Left renal pelvis (tissue), 4 donors: ENCODE measurements at regions not wholly inside any gene's neighbourhood (a gene's known extent, or its start where the extent isn't known, plus 50 kb on each side); places are given as distances from the start of the nearest gene placed in this dataset.

ENCODE experiments used
- DNase-seq, 4 donors: peaks; one replicate each; pipeline ENCODE4 v3.0.0-alpha.2; 2013; ENCODE audit warnings: low read depth in 4 of 4, low spot score in 3 of 4

- DNase-seq: no peak
Measured at GRCh38 chr1:80962564-80962963, 838.2 kb upstream of the ADGRL2 start.

GRCh38 chr1:80961464-80962190 lies 839.1 kb upstream of the ADGRL2 start:
- DNase-seq: no peak

- no peak for DNase-seq
Measured at GRCh38 chr1:80933346-80933745, 867.4 kb upstream of the ADGRL2 start.

DNA sequence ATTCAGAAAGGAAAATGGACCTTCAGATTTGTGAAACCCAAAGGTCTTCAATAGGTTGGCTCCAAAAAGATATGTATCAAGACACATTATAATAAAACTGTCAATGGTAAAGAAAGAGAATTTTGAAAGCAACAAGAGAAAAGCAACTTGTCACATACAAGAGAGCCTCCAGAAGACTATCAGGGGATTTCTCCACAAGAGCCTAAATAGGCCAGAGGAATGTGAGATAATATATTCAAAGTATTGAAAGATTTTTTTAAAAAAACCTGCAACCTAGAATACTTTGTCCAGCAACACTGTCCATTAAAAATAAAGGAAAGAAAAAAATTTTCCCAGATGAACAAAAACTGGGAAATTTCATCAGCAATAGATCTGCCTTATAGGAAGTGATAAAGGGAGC lies 869.6 kb upstream of the ADGRL2 start:
- DNase-seq: no peak

- no peak for DNase-seq
Measured at GRCh38 chr1:80929868-80930508, 870.7 kb upstream of the ADGRL2 start.

GRCh38 chr1:80926531-80926930 lies 874.2 kb upstream of the ADGRL2 start:
- no peak for DNase-seq

DNA sequence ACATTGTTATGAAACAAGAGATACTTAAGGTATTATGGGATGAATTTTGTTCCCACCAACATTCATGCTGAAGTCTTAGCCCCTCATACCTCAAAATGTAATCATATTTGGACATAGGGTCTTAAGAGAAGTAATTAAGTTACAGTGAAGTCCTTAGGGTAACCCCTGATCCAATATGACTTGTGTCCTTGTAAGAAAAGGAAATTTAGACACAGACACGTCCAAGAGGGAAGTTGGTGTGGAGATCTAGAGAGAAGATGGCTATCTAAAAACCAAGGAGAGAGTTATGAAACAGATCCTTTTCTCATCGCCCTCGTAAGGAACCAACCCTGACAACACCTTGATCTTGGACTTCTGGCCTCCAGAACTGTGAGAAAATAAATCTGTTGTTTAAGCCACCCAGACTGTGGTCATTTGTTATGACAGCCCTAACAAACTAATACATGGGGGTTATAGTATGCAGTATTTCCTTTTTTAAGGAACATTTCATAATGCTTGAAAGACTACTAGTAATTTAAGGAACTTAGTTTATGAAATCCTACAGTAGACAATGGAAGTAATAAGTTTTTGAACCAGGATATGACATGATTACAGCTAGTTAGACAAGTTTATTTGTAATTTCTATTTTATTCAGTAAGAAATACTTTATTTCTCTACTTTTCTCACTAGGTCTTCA lies 875.5 kb upstream of the ADGRL2 start:
- DNase-seq: no peak

GRCh38 chr1:80924290-80924689 lies 876.4 kb upstream of the ADGRL2 start:
- DNase-seq: no peak

- DNase-seq: no peak
Measured at GRCh38 chr1:80922906-80923305, 877.8 kb upstream of the ADGRL2 start.

- no peak for DNase-seq
Measured at GRCh38 chr1:80919426-80919825, 881.3 kb upstream of the ADGRL2 start.

- DNase-seq: no peak
Measured at GRCh38 chr1:80918380-80918779, 882.4 kb upstream of the ADGRL2 start.

DNA sequence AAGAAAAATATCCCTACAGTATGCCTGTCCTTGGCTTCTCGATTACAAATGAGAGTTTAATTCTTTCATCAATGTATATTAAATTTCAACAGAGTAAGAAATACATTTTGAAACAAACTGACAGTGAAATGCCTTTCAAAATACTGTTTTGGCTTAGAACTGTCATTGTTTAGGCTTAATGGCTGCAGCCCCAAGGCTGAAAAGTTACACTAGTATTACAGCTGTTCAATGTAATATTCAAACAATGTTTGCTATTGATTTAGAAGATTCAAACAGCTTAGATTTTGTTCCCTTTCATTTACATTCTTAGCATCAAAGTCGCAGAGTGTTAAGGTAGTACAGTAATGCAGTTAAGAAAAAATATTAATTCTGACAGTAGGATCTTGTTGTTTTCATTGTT lies 882.9 kb upstream of the ADGRL2 start:
- no peak for DNase-seq

DNA sequence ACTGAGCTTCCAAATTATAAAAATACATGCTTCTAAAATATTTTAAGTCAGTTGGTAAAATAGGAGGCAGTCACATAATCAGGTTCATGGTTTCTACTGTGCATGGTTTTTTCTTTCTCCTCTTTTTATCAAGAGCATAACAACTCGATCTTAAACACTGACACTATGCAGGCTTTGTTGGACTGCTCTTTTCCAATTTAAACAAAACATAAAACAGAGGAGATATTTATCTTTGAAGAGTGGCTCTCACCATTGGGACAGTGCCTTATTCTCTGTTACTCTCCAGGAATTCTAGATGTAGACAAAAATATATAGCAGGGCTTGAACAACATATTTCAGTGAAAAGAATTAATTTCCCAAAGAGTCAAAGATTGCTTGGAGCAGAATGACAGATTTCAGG lies 883.5 kb upstream of the ADGRL2 start:
- DNase-seq: no peak

GRCh38 chr1:80915491-80915890 lies 885.2 kb upstream of the ADGRL2 start:
- DNase-seq: no peak

DNA sequence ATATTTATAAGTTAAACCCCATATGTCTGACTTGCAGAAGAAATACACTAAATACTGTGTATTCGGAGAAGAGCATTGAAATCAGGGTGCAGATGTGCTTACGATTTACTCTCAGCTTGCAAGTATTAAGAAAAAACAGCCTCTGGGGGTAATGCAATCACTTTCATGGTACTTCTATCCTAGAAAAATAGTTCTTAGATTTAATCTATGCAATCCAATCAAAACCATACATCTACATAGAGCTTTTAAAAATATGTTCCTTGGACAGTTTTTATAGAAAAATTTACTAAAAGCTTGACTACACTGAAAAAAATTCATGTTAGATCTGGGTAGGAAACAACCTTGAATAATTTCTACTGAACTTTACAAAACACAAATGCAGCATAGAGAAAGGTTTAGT lies 890.3 kb upstream of the ADGRL2 start:
- DNase-seq: no peak

DNA sequence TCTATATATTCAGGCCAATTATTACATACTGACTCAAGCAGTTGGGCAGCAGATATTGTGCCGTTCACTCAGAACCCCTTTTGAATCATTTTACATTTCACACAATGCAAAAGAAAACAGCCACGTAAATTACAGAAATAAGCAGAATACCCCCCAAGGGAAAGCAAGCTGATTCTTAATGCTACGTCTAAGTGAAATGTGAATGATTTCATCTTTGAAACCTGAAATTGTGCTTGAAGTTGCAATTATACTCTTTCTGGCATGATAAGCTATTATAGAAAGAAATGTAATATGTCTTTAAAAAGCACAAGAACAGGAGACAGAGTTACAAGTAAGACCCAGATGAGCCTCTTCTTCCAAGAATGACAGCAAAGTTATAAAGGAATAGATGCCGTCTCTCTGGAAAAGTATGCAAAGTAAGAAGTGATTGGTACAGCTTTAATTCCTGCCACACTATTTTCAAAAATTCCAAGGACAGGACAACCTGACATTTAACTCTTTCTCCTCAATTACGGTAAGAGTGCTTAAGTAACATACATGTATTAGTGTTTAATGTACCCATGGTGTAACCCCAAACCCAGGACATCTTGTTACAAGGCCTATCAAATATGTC lies 891.5 kb upstream of the ADGRL2 start:
- DNase-seq: no peak

- DNase-seq: no peak
Measured at GRCh38 chr1:80896781-80897356, 903.9 kb upstream of the ADGRL2 start.

DNA sequence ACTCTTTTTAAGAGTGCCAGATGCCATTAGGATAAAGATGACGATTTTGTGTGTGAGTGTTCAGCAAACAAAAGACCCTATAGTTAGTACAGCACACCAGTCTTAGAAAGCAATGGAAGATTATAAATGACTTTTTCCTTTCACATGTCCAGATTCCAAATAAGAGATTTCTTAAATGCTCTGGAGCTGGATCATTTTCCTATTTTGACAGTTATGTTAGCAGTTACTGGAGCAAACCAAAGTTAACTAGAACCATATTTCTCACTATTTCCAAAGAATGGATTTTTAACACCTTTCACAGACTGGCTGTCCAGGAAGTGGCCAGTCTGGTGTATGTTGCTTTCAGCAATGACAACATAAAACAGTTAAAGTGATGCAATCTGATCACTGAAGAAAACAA lies 905.8 kb upstream of the ADGRL2 start:
- no peak for DNase-seq

- DNase-seq: no peak
Measured at GRCh38 chr1:80893115-80893514, 907.6 kb upstream of the ADGRL2 start.

DNA sequence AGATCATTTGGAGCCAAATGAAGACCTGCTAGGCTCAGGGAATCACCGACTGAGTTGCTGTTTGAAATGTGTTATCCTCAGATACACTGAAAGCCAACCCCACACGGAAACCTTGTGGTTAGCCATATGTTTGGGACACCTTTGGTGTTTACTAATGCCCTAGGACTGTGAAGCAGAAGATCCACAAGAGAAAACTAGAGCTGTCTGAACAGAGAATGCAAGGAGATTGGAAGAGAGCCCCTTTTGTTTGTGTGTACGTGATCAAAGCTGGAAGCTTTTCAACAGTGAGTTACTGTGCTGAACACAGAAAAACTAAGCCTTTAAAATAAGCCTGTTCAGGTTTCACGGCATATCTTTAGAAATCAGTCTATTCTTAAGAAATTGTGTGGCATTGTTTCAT lies 908.2 kb upstream of the ADGRL2 start:
- no peak for DNase-seq

- no peak for DNase-seq
Measured at GRCh38 chr1:80891871-80892270, 908.9 kb upstream of the ADGRL2 start.
